Esophagus muscularis mucosa (tissue), 4 donors: ENCODE measurements at regions not wholly inside any gene's neighbourhood (a gene's known extent, or its start where the extent isn't known, plus 50 kb on each side); places are given as distances from the start of the nearest gene placed in this dataset.

Experiments
- DNase-seq: peaks from one replicate; pipeline ENCODE4 v3.0.0-alpha.2; 2017; ENCODE audit errors: extremely low spot score
- H3K27ac ChIP-seq, 4 donors: fragments of 200-600 bp; sonication (generic); replicated peaks in 1 of 4; 1 replicate in 3 of 4; 2 replicates in 1 of 4; pipeline ENCODE4 v1.5.1; 2016 to 2019; ENCODE audit warnings: mild to moderate bottlenecking in 1 of 4
- H3K27me3 ChIP-seq, 4 donors: fragments of 200-600 bp; sonication (generic); one replicate each; pipeline versions ENCODE4 v1.5.1 to v1.6.0; 2016 to 2019
- H3K36me3 ChIP-seq, 4 donors: fragments of 200-600 bp; sonication (generic); one replicate each; pipeline ENCODE4 v1.5.1; 2016 to 2019
- H3K4me1 ChIP-seq, 4 donors: fragments of 200-600 bp; sonication (generic); one replicate each; pipeline ENCODE4 v1.5.1; 2016 to 2019
- H3K4me3 ChIP-seq, 4 donors: fragments of 200-600 bp; sonication (generic); 1 replicate in 2 of 4; 2 replicates in 2 of 4; pipeline ENCODE4 v1.5.1; 2016 to 2019; ENCODE audit warnings: mild to moderate bottlenecking in 4 of 4, moderate library complexity in 1 of 4
- H3K9me3 ChIP-seq, 4 donors: fragments of 200-600 bp; sonication (generic); 1 replicate in 3 of 4; 2 replicates in 1 of 4; pipeline ENCODE4 v1.5.1; 2016 to 2019
- CTCF ChIP-seq, 3 experiments: fragments of 200-600 bp in 2 of 3; fragments of 450-650 bp in 1 of 3; sonication (generic) in 2 of 3; IDR thresholded peaks; one replicate each; pipeline ENCODE4 v1.5.1; 2017 to 2019; ENCODE audit warnings: antibody characterized with exemption in 3 of 3, mild to moderate bottlenecking in 2 of 3, moderate library complexity in 1 of 3
- EP300 ChIP-seq: sonication (generic); formaldehyde crosslinking; IDR thresholded peaks from one replicate; pipeline ENCODE4 v1.6.1; 2017; ENCODE audit warnings: antibody characterized with exemption
- POLR2A ChIP-seq: fragments of 450-650 bp; IDR thresholded peaks from one replicate; pipeline ENCODE4 v1.6.1; 2017; ENCODE audit warnings: antibody characterized with exemption, moderate library complexity, mild to moderate bottlenecking, low read depth
- POLR2AphosphoS5 ChIP-seq, 2 donors: sonication (generic); formaldehyde crosslinking; IDR thresholded peaks; one replicate each; pipeline ENCODE4 v1.6.1; 2017; ENCODE audit warnings: antibody characterized with exemption in 2 of 2
- WGBS: methylation state at CpG from one replicate; pipeline ENCODE4 v1.1.5; 2018; 5-methylcytosine and 5-hydroxymethylcytosine counted together
- intact Hi-C: fragments of 100-400 bp; cut with DNase I; formaldehyde crosslinking; loops from one replicate; pipeline ENCODE4 v1.15.1; 2023

- Histone ChIP-seq H3K4me3 (no peak overlapping the region), H3K27ac (no peak overlapping the region), H3K4me1 (peaks cover 0 to 8% (median 7%) of the 10 kb centered on the region in 4 donors), H3K9me3 (peaks cover 0 to 4% (median 0%) of the 10 kb centered on the region in 4 donors), H3K36me3 (no peaks in the 10 kb centered on the region), H3K27me3 (peaks cover 0 to 76% (median 1%) of the 10 kb centered on the region in 4 donors)
- 76% methylated on average over 29 of the region's 29 CpGs for WGBS
- TF ChIP-seq CTCF (IDR thresholded peaks at IDR 0.05) (no peak), EP300 (no peak), POLR2AphosphoS5 (IDR thresholded peaks at IDR 0.05) (no peak), POLR2A (no peak)
- DNase-seq, result no peak
- intact Hi-C loops, result no loop called here
Measured at GRCh38 chr1:2932671-2933350, 88.5 kb upstream of the ACTRT2 start.

- intact Hi-C loops, result no loop called here
- H3K27me3 ChIP-seq, result peaks cover 0 to 70% (median 1%) of the 10 kb centered on the region in 4 donors
- 84% methylated on average over 15 of the region's 28 CpGs for WGBS
Measured at GRCh38 chr1:2933431-2934155, 87.7 kb upstream of the ACTRT2 start.

GRCh38 chr1:2934156-2934540 is 87.1 kb upstream of the ACTRT2 start:
- no peak overlapping the region for H3K27ac ChIP-seq
- TF ChIP-seq POLR2AphosphoS5 (IDR thresholded peaks at IDR 0.05), result no peak
- H3K36me3 ChIP-seq, result no peaks in the 10 kb centered on the region
- H3K4me1 ChIP-seq, result no peaks in the 10 kb centered on the region
- 92% methylated on average over 15 of the region's 20 CpGs for WGBS
- no peak for DNase-seq
- H3K9me3 ChIP-seq, result peaks cover 0 to 4% (median 0%) of the 10 kb centered on the region in 4 donors
- no peak overlapping the region for H3K4me3 ChIP-seq
- intact Hi-C loops, result no loop called here
- peaks cover 0 to 64% (median 1%) of the 10 kb centered on the region in 4 donors for H3K27me3 ChIP-seq

More at GRCh38 chr1:2933431-2934155, 87.7 kb upstream of the ACTRT2 start:
- H3K27ac ChIP-seq, result no peak overlapping the region
- H3K4me3 ChIP-seq, result no peak overlapping the region
- peaks cover 0 to 4% (median 0%) of the 10 kb centered on the region in 4 donors for H3K9me3 ChIP-seq
- TF ChIP-seq EP300 (no peak), CTCF (IDR thresholded peaks at IDR 0.05) (no peak), POLR2AphosphoS5 (IDR thresholded peaks at IDR 0.05) (no peak), POLR2A (no peak)
- no peak for DNase-seq
- peaks cover 0 to 2% (median 0%) of the 10 kb centered on the region in 4 donors for H3K4me1 ChIP-seq
- no peaks in the 10 kb centered on the region for H3K36me3 ChIP-seq

GRCh38 chr1:2934642-2935081 is 86.6 kb upstream of the ACTRT2 start:
- Histone ChIP-seq H3K27ac (no peak overlapping the region), H3K36me3 (no peaks in the 10 kb centered on the region), H3K9me3 (peaks cover 0 to 4% (median 0%) of the 10 kb centered on the region in 4 donors), H3K4me3 (no peak overlapping the region), H3K27me3 (peaks cover 0 to 59% (median 1%) of the 10 kb centered on the region in 4 donors), H3K4me1 (no peaks in the 10 kb centered on the region)
- TF ChIP-seq POLR2A (no peak), POLR2AphosphoS5 (IDR thresholded peaks at IDR 0.05) (no peak), EP300 (no peak), CTCF (IDR thresholded peaks at IDR 0.05) (no peak)
- no peak for DNase-seq
- intact Hi-C loops, result no loop called here
- WGBS, result 84% methylated on average over 13 of the region's 16 CpGs

GRCh38 chr1:2935184-2935583 is 86.1 kb upstream of the ACTRT2 start:
- H3K4me3 ChIP-seq, result no peak overlapping the region
- 80% methylated on average over 1 of the region's 5 CpGs for WGBS
- peaks cover 0 to 54% (median 1%) of the 10 kb centered on the region in 4 donors for H3K27me3 ChIP-seq
- H3K27ac ChIP-seq, result no peak overlapping the region
- H3K9me3 ChIP-seq, result peaks cover 0 to 10% (median under 1%) of the 10 kb centered on the region in 4 donors
- TF ChIP-seq CTCF (IDR thresholded peaks at IDR 0.05) (no peak), POLR2A (no peak), EP300 (no peak), POLR2AphosphoS5 (IDR thresholded peaks at IDR 0.05) (no peak)
- H3K36me3 ChIP-seq, result no peaks in the 10 kb centered on the region
- no peak for DNase-seq
- intact Hi-C loops, result no loop called here
- H3K4me1 ChIP-seq, result no peaks in the 10 kb centered on the region
